IPS DF 19.7 (cell line): ENCODE measurements at regions not wholly inside any gene's neighbourhood (a gene's known extent, or its start where the extent isn't known, plus 50 kb on each side); places are given as distances from the start of the nearest gene placed in this dataset.
"Not testable (repeated sequence)": the region's sequence is repeated elsewhere in the genome, so short reads cannot be mapped to it uniquely, and the experiment has no call there.

Experiments used
- DNase-seq: peaks from one replicate; pipeline ENCODE4 v3.0.0-alpha.2; 2013; ENCODE audit warnings: low read depth, low spot score

DNA sequence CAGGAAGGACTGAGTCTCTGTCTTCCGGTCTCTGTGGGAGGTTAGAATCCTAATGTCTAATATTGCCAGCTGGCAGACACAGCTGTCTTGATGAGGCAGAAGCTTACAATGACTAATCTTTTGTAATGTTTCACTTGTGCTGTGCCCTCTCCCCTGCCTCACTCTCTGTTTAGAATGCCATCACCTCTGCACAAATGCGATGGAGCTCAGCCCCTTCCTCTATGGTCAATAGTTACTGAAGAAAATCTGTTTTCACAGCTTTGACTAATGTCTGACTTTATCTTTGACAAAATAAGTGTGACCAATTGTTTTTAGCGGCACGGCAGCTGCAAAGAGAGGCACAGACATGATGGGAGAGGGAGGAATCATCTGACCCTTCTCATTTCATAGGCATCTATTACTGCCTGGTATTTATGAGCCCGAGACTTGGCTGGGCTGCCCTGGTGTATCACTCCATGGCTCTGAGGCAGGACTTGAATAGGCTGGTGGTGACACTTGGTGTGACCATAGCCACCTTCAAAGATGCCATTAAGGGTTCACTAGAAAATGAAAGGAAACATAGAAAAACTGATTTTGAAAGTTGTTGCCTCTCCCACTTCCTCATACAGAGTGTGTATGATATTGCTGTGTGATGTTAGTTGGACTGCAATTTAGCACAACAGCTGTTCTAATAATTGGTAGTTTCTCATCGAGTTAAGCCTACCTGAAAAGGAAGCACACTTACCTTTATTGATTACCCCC, 163.2 kb upstream of the NBPF11 start:
- DNase-seq: no peak

DNA sequence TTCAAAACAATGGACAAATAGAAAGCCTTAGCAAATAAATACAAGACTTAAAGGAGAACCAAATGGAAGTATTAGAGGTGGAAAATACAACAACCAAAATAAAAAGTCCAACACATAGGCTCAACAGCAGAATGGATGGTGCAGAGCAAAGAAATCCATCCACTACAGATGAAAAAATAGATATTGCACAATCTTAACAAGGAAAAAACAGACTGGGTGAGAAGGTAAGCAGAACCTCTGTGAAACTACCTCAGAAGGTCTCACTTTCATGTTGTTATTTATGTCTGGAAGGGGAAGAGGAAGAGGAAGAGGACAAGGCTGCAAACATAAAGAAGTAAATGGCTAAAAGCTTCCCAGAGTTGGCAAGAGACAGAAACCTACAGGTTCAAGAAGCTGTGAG, 158.7 kb upstream of the NBPF11 start:
- no peak for DNase-seq

DNA sequence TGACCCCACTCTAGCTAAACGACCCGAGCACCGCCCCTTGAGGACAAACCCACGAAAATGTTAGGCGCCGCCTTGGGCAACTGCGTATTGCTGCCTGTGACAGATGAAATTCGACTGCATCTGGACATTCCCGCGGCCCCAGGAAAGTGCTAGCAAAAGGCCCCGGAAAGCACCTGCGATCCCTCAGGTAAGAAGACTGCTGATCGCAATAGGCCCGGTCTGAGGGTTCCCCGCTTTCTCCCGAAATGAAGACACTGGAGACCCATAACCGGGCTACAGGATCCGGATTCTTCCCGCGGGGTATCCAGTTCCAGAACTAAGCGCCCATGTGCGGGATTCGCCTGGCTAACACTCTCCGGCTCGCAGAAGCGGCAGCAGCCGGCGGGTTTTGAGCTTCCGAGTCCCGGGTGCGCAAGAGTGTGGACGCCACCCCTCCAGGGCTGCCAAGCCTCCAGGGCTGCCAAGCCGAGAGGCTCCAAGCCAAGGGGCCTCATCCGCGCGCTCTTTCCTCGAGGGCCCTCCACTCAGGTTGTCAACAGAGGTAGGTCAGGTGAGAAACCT, 157.9 kb upstream of the NBPF11 start:
- DNase-seq: no peak

DNA sequence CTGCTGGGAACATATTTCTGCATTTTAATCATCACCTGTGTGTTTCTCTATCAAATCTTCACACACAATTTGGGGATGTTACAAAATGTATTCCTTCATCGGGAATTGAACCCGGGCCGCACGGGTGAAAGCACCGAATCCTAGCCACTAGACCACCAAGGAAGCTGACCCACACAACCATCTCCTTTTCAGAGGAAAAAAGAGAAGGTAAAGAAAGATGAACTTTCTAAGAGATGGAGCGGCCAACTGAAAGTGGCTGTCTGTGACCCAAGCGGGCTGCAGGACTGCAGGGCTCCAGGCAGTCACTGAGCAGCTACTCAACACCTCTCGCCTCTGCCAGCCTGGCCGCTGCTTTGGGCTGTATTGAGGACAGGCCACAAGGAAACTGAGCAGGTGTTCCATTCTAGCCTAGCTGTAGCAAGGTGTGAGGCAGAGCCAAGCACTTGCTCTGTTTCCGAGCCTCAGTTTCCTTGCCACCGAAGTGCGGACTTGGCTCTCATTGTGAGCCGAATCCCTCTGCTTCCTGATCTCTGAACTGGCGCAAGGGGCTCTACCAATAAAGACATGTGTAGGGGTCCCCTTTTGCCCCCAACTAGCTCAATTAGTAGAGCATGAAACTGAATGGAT, 156.9 kb upstream of the NBPF11 start:
- no peak for DNase-seq

DNA sequence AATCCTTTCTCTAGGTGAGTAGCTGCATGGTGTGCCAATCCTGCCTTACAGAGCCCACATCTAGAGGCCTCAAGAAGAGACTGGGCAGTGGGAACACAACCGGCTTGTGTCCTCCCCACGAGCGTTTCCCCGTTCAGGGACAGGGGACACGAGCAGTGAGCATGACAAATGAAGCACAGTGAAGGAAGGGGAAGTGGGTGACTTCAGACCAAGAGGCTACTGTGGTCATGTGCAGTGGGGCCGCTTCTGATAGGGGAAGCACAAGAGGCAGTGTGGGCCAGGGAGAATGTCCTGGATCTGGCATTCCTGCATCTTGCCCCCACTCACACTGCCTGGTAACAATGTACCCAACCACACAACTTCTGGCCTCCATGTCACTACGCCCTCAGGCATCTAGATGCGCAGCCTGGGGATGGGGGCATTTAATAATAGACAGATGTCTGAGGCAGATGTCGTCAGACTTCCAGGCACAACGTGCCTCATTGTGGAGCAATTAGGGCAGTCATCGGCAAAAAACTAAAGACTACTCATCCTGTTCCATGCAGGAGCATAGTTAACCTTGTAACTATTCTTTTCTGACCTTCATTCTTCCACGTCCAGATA, 155.6 kb upstream of the NBPF11 start:
- DNase-seq: no peak

DNA sequence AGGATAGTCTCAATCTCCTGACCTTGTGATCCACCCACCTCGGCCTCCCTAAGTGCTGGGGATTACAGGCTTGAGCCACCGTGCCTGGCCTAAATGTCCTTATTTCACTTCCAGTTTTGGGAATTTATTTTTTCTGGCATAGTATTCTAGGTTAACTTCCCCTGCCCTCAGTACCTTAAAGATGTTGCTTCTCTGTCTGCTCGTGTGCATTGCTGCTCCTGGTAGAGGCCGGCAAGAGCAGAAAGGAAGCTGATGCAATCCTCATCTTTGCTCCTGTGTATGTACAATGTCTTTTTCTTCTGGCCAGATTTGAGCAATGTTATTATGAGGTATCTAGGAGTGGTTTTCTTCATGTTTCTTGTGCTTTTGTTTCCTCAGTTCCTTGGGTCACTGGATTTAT, 152.9 kb upstream of the NBPF11 start:
- DNase-seq: not testable (repeated sequence)

DNA sequence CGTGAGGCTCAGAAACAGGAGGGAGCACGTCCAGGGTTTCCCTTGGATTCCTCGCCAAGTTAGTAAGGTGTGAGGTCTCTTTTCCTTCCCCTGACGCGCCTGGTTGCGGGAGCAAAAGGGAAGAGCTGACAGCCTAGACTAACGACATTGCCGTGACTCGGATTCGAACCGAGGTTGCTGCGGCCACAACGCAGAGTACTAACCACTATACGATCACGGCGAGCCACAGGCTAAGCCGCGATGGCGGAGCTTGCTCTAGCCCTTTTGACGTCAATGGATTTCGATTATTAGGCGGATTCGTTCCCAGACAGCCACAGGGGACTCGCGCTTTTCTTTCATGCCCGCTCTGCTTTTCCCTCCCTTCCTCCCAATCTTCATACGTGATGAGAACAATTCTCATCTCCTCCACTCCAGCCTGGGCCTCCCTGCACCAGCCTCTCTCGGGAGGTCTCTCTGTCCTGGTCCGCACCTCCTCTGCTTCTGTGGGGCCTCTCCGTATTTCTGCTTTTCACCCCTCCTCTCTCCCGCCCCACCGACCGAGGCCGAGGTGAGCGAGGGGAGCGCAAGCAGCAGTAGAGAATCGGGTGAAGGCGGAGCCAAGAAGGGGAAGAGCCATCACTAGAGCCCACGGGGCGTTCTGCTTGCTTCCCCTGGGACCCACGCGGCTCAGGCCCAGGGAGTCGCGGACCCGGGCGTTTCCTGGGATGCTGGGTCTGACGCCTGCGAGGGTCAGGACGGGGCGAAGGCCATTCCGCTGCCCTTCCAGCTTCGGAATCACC, 150.7 kb upstream of the NBPF11 start:
- not testable (repeated sequence) for DNase-seq

DNA sequence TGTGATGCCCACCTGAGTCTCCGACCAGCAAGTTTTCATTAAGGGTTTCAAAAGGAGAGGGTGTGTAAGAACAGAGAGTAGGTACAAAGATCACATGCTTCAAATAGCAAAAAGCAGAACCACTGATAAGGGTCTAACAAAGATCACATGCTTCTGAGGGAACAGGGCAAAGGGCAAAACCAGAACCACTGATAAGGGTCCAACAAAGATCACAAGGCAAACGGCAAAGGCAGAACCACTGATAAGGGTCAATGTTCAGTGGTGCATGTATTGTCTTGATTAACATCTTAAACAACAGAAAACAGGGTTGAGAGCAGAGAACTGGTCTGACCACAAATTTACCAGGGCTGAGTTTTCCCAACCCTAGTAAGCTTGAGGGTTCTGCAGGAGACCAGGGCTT, 145.8 kb upstream of the NBPF11 start:
- not testable (repeated sequence) for DNase-seq

DNA sequence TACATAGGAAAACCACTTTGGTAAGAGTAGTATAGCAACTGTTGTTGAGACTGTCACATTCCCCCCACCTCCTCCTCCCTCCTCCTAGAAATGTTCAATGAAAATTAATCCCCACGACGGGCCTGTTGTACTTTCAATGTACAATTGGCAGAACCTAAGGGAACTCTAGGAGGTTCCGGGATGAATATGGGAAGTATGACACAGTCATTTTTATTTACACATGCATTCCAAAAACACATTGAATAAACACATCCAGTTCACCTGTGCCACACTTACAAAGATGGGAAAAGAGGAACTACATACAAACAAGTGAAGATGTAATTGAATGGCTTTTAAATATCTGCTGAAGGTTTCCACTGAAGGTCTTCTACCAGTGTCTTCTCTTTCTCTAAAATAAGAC, 144.4 kb upstream of the NBPF11 start:
- DNase-seq: no peak

DNA sequence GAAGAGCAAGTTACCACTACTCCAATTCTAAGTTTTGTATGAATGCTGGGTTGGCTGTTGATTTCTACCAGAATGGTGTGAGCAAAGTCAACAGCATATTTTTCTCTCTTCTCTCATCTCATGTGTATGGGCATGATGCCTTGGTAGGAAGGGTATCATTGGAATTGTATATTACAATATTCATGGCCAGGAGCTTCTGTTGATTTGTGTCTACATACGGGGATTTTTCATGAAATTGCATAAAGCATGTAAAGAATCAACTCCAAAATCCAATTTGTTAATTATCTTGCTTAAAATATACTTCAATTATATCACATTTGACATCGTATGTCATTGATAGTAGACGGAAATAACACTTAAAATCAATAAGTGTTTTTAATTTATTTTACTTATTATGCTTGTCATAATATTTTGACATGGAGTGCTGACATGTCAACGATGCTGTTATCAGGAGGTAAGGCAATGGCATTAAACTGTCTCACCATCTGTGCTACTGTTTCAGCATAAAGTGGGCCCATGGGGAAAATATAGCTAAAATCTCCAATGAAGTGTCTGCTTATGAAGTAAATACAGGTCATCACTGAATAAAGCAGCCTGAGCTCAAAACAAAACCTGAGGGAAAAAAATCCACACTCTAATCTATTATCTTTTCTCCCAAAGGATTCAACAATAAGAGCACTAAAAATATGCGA, 142.2 kb upstream of the NBPF11 start:
- no peak for DNase-seq

DNA sequence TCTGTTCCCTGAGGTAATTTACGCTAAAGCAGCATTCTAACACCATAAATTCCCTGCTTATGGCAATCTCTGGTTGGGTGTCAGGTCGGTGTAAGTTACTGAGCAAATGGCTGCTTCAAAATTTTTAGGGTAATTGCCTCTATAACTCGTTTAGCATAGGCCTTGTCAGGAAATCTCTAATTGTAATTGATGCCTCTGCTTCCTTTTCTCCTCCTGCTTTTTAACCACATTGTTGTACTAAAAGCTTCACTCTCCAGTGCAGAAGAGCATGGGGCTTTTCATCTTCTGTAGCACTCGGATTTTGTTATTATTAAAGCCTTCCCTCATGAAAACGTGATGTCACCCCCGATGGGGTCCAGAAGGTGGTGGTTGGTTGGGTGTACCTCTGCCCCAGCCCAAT, 141.6 kb upstream of the NBPF11 start:
- DNase-seq: no peak

DNA sequence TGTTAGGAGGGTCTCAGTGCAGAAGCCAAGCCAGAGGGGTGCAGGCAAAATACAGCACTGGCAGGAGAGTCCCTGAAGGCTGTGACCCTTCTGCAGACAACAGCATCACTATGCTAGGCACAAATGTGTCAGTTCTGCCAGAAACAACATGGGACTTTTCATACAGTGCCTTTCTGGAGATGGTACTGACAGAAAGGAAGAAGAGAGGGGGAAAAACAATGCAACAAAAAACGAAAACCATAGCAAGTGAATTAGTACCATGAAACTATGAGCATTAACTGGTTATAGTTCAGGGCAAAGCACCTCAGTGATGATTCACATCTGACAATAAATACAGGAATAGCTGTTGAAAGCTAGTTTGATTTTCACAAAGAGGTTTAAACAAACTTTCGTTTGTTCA, 140.8 kb upstream of the NBPF11 start:
- no peak for DNase-seq

DNA sequence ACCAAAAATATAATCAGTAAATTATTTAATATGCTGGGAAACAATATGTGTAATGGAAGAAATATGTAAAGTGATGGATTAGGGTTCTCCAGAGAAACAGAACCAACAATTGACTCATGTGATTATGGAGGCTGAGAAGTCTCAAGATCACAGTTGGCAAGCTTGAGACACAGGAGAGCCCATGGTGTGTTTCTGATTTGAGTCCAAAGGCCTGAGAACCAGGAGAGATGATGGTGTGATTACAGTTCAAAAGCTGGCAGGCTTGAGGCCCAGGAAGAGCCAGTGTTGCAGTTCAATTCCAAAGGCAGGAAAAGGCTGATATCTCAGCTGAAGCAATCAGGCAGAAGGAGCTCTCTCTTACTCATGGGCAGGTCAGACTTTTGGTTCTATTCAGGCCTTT, 138.8 kb upstream of the NBPF11 start:
- DNase-seq: no peak

DNA sequence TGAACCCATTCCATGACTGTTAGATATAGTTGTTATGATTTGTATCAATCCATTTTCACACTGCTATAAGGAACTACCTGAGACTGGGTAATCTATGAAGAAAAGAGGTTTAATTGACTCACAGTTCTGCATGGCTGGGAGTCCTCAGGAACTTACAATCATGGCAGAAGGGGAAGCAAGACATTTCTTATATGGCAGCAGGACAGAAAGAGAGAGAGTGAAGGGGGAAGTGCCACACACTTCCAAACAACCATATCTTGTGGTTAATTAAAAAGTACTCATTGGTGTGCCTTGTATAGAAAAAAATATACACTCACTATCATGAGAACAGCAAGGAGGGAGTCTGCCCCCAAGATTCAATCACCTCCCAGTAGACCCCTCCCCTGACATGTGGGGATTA, 137.6 kb upstream of the NBPF11 start:
- DNase-seq: no peak

DNA sequence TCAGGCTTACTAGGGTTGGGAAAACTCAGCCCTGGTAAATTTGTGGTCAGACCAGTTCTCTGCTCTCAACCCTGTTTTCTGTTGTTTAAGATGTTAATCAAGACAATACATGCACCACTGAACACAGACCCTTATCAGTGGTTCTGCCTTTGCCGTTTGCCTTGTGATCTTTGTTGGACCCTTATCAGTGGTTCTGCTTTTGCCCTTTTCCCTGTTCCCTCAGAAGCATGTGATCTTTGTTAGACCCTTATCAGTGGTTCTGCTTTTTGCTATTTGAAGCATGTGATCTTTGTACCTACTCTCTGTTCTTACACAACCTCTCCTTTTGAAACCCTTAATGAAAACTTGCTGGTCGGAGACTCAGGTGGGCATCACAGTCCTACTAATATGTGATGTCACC, 133.9 kb upstream of the NBPF11 start:
- DNase-seq: not testable (repeated sequence)

DNA sequence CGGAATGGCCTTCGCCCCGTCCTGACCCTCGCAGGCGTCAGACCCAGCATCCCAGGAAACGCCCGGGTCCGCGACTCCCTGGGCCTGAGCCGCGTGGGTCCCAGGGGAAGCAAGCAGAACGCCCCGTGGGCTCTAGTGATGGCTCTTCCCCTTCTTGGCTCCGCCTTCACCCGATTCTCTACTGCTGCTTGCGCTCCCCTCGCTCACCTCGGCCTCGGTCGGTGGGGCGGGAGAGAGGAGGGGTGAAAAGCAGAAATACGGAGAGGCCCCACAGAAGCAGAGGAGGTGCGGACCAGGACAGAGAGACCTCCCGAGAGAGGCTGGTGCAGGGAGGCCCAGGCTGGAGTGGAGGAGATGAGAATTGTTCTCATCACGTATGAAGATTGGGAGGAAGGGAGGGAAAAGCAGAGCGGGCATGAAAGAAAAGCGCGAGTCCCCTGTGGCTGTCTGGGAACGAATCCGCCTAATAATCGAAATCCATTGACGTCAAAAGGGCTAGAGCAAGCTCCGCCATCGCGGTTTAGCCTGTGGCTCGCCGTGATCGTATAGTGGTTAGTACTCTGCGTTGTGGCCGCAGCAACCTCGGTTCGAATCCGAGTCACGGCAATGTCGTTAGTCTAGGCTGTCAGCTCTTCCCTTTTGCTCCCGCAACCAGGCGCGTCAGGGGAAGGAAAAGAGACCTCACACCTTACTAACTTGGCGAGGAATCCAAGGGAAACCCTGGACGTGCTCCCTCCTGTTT, 128.9 kb upstream of the NBPF11 start:
- DNase-seq: not testable (repeated sequence)

DNA sequence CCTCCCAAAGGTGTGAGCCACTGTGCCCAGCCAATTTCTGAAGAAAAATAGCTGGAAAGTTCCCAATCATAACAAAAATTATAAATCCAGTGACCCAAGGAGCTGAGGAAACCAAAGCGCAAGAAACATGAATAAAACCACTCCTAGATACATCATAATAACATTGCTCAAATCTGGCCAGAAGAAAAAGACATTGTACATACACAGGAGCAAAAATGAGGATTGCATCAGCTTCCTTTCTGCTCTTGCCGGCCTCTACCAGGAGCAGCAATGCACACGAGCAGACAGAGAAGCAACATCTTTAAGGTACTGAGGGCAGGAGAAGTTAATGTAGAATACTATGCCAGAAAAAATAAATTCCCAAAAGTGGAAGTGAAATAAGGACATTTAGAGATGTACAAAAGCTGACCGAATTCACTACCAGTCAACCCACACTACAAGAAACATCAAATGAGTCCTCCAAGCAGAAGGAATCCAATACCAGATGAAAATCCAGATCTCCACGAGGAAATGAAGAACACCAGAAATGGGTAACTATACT, 127.0 kb upstream of the NBPF11 start:
- not testable (repeated sequence) for DNase-seq

DNA sequence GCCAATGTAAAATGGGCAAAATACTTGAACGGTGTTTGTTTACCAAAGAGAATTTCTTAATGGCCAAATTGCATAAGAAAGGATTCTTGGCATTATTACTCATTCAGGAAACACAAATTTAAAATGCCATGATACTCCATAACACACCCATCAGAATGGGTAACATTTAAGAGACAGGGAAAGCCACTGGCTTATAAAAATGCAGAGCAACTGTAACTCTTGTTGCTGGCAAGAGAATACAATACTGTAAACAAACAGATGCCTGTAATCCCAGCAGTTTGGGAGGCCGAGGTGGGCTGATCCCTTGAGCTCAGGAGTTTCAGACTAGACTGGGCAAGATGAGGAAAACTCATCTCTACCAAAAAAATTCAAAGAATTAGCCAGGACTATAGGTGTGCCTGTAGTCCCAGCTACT, 125.8 kb upstream of the NBPF11 start:
- DNase-seq: not testable (repeated sequence)

DNA sequence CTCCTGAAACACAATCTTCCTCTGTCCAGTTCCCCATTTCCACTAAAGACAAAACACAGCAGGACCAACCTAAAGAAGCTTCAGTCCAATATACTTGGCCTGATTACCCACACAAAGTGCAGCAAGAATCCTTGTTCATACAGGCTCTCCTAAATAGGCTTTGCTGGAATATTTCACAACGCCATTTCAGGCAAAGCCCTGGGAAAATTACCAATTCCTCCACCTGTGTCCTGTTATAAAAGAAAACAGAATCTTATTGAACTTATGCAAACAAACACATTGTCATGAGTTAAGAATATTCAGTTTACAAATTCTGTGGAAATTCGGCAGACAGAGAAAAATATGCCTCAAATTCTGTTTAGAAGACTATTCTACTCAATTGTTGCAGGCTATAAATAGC, 115.0 kb upstream of the NBPF11 start:
- DNase-seq: not testable (repeated sequence)
